Kidney (tissue), 13 donors: ENCODE measurements at regions not wholly inside any gene's neighbourhood (a gene's known extent, or its start where the extent isn't known, plus 50 kb on each side); places are given as distances from the start of the nearest gene placed in this dataset.

Experiments used
- DNase-seq, 5 donors: peaks; one replicate each; pipeline ENCODE4 v3.0.0-alpha.2; 2013 to 2020
- FAIRE-seq: peaks from 2 replicates; lab custom pipeline; 2012; peaks lifted over from hg19 to GRCh38; lab: Jason Lieb, UNC
- H3K27ac ChIP-seq, 2 donors: one replicate each; pipeline ENCODE4 v1.7.0; 2013; ENCODE audit warnings: low read depth in 2 of 2, low read length in 2 of 2, inconsistent platforms in 1 of 2
- H3K27me3 ChIP-seq: one replicate; pipeline ENCODE4 v1.7.1; 2013; ENCODE audit warnings: low read length, inconsistent platforms; ENCODE audit not compliant: control insufficient read depth, insufficient read depth
- H3K36me3 ChIP-seq, 3 donors: one replicate each; pipeline versions ENCODE4 v1.7.0 to v1.7.1; 2013; ENCODE audit warnings: low read length in 3 of 3, control low read depth in 1 of 3, inconsistent platforms in 1 of 3; ENCODE audit not compliant: insufficient read depth in 3 of 3, control insufficient read depth in 2 of 3
- H3K4me1 ChIP-seq, 3 donors: one replicate each; pipeline versions ENCODE4 v1.7.0 to v1.7.1; 2013; ENCODE audit warnings: low read length in 3 of 3, inconsistent platforms in 1 of 3, low read depth in 1 of 3; ENCODE audit not compliant: control insufficient read depth in 2 of 3, insufficient read depth in 2 of 3
- H3K4me3 ChIP-seq, 3 donors: one replicate each; pipeline versions ENCODE4 v1.7.0 to v1.8.1; 2013; ENCODE audit warnings: low read length in 3 of 3, control low read depth in 1 of 3, inconsistent platforms in 1 of 3
- H3K9ac ChIP-seq, 3 donors: one replicate each; pipeline versions ENCODE4 v1.7.0 to v1.7.1; 2013; ENCODE audit warnings: low read length in 3 of 3, control low read depth in 1 of 3, inconsistent platforms in 1 of 3
- H3K9me3 ChIP-seq, 3 donors: one replicate each; pipeline versions ENCODE4 v1.7.0 to v1.7.1; 2013; ENCODE audit warnings: low read length in 3 of 3, control low read depth in 1 of 3, inconsistent platforms in 1 of 3; ENCODE audit not compliant: control insufficient read depth in 2 of 3, insufficient read depth in 1 of 3
- intact Hi-C: fragments of 100-400 bp; cut with DNase I; formaldehyde crosslinking; loops from one replicate; pipeline ENCODE4 v1.11.1; 2022
- TF ChIP-seq, protein P1 (sequence below): IDR thresholded peaks from 3 replicates; pipeline ENCODE4 v1.5.1; 2012; ENCODE audit warnings: mild to moderate bottlenecking, moderate library complexity, borderline replicate concordance; ENCODE audit not compliant: insufficient read depth; ENCODE audit errors: extremely low read depth
- donor health status: control.
- donor health status: control.
- donor health status: control.
- donor health status: control.
- donor health status: control.
- donor health status: DM: yes; HTN: yes; CAD: no.
- donor health status: Normal renal cell carcinoma (clear cell type).

GRCh38 chr12:91753649-91754048 is 392.0 kb downstream of the BTG1 start:
- Histone ChIP-seq H3K4me3 (no peak overlapping the region), H3K27me3 (no peaks in the 10 kb centered on the region), H3K4me1 (no peaks in the 10 kb centered on the region), H3K9me3 (peaks cover 0 to 11% (median 5%) of the 10 kb centered on the region in 3 donors), H3K27ac (no peak overlapping the region), H3K9ac (no peak overlapping the region), H3K36me3 (no peaks in the 10 kb centered on the region)
- FAIRE-seq, result no peak
- no peak for DNase-seq
- TF ChIP-seq, protein P1, sequence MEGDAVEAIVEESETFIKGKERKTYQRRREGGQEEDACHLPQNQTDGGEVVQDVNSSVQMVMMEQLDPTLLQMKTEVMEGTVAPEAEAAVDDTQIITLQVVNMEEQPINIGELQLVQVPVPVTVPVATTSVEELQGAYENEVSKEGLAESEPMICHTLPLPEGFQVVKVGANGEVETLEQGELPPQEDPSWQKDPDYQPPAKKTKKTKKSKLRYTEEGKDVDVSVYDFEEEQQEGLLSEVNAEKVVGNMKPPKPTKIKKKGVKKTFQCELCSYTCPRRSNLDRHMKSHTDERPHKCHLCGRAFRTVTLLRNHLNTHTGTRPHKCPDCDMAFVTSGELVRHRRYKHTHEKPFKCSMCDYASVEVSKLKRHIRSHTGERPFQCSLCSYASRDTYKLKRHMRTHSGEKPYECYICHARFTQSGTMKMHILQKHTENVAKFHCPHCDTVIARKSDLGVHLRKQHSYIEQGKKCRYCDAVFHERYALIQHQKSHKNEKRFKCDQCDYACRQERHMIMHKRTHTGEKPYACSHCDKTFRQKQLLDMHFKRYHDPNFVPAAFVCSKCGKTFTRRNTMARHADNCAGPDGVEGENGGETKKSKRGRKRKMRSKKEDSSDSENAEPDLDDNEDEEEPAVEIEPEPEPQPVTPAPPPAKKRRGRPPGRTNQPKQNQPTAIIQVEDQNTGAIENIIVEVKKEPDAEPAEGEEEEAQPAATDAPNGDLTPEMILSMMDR, result no peak
- intact Hi-C loops, result no loop called here

GRCh38 chr12:91746976-91747375 is 398.7 kb downstream of the BTG1 start:
- intact Hi-C loops, result no loop called here
- Histone ChIP-seq H3K9ac (no peak overlapping the region), H3K4me3 (no peak overlapping the region), H3K9me3 (no peaks in the 10 kb centered on the region), H3K36me3 (no peaks in the 10 kb centered on the region), H3K27ac (no peak overlapping the region), H3K4me1 (no peaks in the 10 kb centered on the region), H3K27me3 (no peaks in the 10 kb centered on the region)
- no peak for FAIRE-seq
- DNase-seq, result no peak
- TF ChIP-seq, protein P1, result no peak

DNA sequence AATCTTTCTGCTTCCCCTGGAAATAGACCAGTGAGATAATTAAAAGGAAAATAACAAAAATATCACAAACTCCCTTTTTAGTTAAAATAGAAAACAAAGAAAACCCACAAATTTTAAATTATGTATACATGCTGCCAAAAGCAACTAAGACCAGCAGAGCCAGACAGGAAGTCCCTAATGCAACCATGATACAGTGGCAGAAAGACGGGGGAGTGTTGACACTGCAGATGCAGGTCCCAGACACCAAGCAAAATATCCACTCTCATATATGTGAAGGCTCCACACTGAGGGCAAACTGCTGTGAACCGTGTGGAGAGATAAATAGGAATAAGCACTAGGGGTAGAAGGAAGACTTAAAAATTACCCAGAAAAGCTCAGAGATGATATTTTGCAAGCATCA is 401.0 kb downstream of the BTG1 start:
- Histone ChIP-seq H3K9ac (no peak overlapping the region), H3K36me3 (no peaks in the 10 kb centered on the region), H3K9me3 (no peaks in the 10 kb centered on the region), H3K27me3 (no peaks in the 10 kb centered on the region), H3K4me1 (no peaks in the 10 kb centered on the region), H3K4me3 (no peak overlapping the region), H3K27ac (no peak overlapping the region)
- FAIRE-seq (no peak), DNase-seq (peak in 2 of 5 donors; percentile 29 to 33)
- intact Hi-C loops, result no loop called here
- TF ChIP-seq, protein P1, result no peak

DNA sequence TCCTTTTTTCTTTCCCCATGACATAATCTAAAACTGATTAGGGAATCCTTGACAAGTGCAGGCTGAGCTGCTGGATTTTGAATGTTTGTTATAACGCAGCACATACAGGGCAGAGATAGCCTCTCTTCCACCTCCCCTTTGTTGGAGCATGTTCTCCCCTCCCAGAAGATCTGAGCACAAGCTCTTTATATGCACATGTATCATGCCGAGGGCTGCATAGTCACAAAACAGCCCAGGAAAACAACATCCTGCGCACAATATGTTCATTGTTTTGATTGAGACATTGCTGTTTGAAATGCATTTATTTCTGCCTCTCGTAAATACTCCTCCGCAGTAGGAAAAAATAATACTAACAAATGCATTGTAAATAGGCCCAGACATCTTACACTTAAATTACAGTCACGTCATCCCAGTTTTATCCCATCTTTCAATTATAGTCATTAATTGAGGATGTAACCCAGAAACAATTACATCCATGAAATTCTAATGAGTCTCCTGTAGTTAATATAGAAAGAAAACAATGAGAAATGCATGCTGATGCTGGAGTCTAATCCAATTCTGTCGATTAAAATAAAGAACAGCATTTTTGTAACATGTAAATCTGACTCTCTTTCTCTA is 401.8 kb downstream of the BTG1 start:
- H3K36me3 ChIP-seq, result no peaks in the 10 kb centered on the region
- H3K9ac ChIP-seq, result no peak overlapping the region
- intact Hi-C loops, result no loop called here
- H3K9me3 ChIP-seq, result no peaks in the 10 kb centered on the region
- H3K27me3 ChIP-seq, result no peaks in the 10 kb centered on the region
- H3K27ac ChIP-seq, result no peak overlapping the region
- H3K4me3 ChIP-seq, result no peak overlapping the region
- DNase-seq, result peak in 2 of 5 donors; percentile 9 to 31
- no peak for FAIRE-seq
- TF ChIP-seq, protein P1, result no peak
- H3K4me1 ChIP-seq, result no peaks in the 10 kb centered on the region
